ENCODE measurements at regions not wholly inside any gene's neighbourhood (a gene's known extent, or its start where the extent isn't known, plus 50 kb on each side); places are given as distances from the start of the nearest gene placed in this dataset.

DNA sequence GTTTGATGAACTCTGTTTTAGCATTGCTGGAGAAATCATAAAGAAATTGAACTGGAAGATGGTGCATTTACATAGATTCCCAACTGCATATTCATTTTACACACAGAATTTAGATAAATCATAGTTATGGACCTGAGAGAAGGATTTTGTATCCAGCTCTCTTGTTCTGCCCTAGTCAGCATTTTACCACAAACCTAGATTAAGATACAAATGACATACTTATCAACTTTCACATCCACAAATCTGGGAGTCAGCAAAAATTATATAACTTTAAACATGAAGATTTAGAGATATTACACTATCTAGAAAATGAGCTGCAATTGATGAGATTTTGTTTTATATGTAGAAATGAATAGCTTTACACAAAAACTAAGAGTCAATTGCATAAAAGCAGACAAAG is 632.8 kb downstream of the IGSF11 start:
- no peaks in the 10 kb centered on the region for H3K27me3 ChIP-seq
- TF ChIP-seq POLR2A (IDR thresholded peaks at IDR 0.05) (no peak), EP300 (IDR thresholded peaks at IDR 0.05; ENCODE audit: low read depth) (no peak), POLR2AphosphoS5 (IDR thresholded peaks at IDR 0.05) (no peak)
- TF ChIP-seq, protein P1, sequence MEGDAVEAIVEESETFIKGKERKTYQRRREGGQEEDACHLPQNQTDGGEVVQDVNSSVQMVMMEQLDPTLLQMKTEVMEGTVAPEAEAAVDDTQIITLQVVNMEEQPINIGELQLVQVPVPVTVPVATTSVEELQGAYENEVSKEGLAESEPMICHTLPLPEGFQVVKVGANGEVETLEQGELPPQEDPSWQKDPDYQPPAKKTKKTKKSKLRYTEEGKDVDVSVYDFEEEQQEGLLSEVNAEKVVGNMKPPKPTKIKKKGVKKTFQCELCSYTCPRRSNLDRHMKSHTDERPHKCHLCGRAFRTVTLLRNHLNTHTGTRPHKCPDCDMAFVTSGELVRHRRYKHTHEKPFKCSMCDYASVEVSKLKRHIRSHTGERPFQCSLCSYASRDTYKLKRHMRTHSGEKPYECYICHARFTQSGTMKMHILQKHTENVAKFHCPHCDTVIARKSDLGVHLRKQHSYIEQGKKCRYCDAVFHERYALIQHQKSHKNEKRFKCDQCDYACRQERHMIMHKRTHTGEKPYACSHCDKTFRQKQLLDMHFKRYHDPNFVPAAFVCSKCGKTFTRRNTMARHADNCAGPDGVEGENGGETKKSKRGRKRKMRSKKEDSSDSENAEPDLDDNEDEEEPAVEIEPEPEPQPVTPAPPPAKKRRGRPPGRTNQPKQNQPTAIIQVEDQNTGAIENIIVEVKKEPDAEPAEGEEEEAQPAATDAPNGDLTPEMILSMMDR (IDR thresholded peaks at IDR 0.05), result no peak
- intact Hi-C loops (cut with DNase I; ENCODE audit: low total_unique reads) (no loop called here), in situ Hi-C loops (cut with MboI; ENCODE audit: low pct_ligation_motif_present in 1 of 4, low pct_unique_long_range_greater_than_20kb in 1 of 4, low sequenced_read_pairs in 3 of 4) (no loop called here)
- H3K4me3 ChIP-seq, result no peak overlapping the region
- no peaks in the 10 kb centered on the region for H3K9me3 ChIP-seq
- no peak overlapping the region for H3K27ac ChIP-seq
- H3K4me1 ChIP-seq, result no peaks in the 10 kb centered on the region
- no peaks in the 10 kb centered on the region for H3K36me3 ChIP-seq
- DNase-seq, result no peak

DNA sequence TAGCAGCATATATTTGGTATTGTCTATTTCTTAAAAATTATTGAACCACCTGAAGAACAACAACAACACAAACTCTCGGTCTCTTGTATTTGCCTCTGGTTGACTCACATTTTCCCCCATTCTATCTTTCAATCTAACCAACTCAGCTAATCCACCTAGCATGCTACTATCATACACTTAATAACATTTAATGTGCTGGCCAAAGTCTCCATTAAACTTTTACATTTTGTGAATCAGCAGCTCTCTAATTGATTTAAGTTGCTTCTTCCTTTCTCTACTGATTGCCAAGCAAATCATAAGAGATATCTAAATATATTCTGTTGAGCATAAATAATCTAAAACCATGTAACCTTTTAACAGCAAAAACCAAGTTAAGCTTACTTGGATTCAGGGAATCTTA is 631.7 kb downstream of the IGSF11 start:
- H3K4me1 ChIP-seq, result no peaks in the 10 kb centered on the region
- no peak overlapping the region for H3K27ac ChIP-seq
- 79 to 93% methylated on average over 1 of the region's 1 CpG for whole genome bisulfite sequencing, 2 donors (ENCODE audit: low coverage in 1 of 2)
- H3K9me3 ChIP-seq, result no peaks in the 10 kb centered on the region
- H3K4me3 ChIP-seq, result no peak overlapping the region
- H3K36me3 ChIP-seq, result no peaks in the 10 kb centered on the region
- intact Hi-C loops (cut with DNase I; ENCODE audit: low total_unique reads), result no loop called here
- DNase-seq, result no peak
- in situ Hi-C loops (cut with MboI; ENCODE audit: low pct_ligation_motif_present in 1 of 4, low pct_unique_long_range_greater_than_20kb in 1 of 4, low sequenced_read_pairs in 3 of 4), result no loop called here
- no peak for TF ChIP-seq POLR2AphosphoS5 (IDR thresholded peaks at IDR 0.05)
- TF ChIP-seq, protein P1 (IDR thresholded peaks at IDR 0.05), result no peak
- no peak for TF ChIP-seq POLR2A (IDR thresholded peaks at IDR 0.05)
- TF ChIP-seq EP300 (IDR thresholded peaks at IDR 0.05; ENCODE audit: low read depth), result no peak
- no peaks in the 10 kb centered on the region for H3K27me3 ChIP-seq

DNA sequence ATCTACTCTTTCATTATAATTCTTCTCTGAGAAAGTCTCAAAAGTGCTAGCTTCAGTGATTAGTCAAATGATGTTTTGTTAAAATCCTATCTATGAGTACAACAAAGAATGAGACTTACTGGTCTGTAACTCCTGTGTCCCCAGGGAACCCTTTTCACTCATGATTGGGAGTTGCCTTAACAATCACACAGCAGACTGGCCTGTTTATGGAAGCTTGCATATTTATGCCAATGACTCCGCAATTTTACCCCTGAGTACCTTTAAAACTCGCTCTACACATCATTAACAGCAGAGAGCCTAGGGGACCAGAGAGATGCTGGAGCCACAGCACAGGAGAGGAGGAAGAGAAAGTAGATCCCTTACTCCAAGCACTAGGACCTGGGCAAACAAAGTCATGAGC is 628.1 kb downstream of the IGSF11 start:
- H3K27me3 ChIP-seq, result no peaks in the 10 kb centered on the region
- intact Hi-C loops (cut with DNase I; ENCODE audit: low total_unique reads) (no loop called here), in situ Hi-C loops (cut with MboI; ENCODE audit: low pct_ligation_motif_present in 1 of 4, low pct_unique_long_range_greater_than_20kb in 1 of 4, low sequenced_read_pairs in 3 of 4) (no loop called here)
- no peak overlapping the region for H3K27ac ChIP-seq
- H3K4me3 ChIP-seq, result no peak overlapping the region
- H3K4me1 ChIP-seq, result no peaks in the 10 kb centered on the region
- WGBS, 2 donors (ENCODE audit: low coverage in 1 of 2), result 76 to 83% methylated on average over 2 of the region's 2 CpGs
- no peaks in the 10 kb centered on the region for H3K36me3 ChIP-seq
- DNase-seq, result no peak
- no peaks in the 10 kb centered on the region for H3K9me3 ChIP-seq
- no peak for TF ChIP-seq POLR2A (IDR thresholded peaks at IDR 0.05)
- no peak for TF ChIP-seq POLR2AphosphoS5 (IDR thresholded peaks at IDR 0.05)
- TF ChIP-seq, protein P1 (IDR thresholded peaks at IDR 0.05), result no peak
- TF ChIP-seq EP300 (IDR thresholded peaks at IDR 0.05; ENCODE audit: low read depth), result no peak

DNA sequence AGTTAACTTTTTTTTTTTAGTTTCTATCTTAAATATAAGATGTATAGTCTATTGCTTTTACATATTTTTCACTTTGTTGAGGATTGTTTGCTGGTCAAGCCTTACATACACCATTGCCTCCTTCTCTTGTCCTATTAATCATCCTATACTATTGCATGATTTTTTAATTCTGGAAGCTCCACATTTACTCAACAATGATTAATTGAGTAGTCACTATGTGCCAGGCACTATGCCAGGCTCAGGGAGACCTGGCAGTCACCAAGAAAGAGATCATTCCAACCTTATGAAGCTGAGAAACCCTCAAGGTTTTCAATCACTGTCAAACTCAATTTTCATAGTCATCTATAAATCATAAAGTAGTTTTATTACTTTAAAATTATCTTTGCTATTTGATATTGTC is 626.2 kb downstream of the IGSF11 start:
- TF ChIP-seq POLR2A (IDR thresholded peaks at IDR 0.05), result no peak
- TF ChIP-seq, protein P1 (IDR thresholded peaks at IDR 0.05), result no peak
- no peak for TF ChIP-seq EP300 (IDR thresholded peaks at IDR 0.05; ENCODE audit: low read depth)
- TF ChIP-seq POLR2AphosphoS5 (IDR thresholded peaks at IDR 0.05), result no peak
- in situ Hi-C loops (cut with MboI; ENCODE audit: low pct_ligation_motif_present in 1 of 4, low pct_unique_long_range_greater_than_20kb in 1 of 4, low sequenced_read_pairs in 3 of 4), result no loop called here
- no peak overlapping the region for H3K4me3 ChIP-seq

More for the DNA sequence above, 626.2 kb downstream of the IGSF11 start:
- Histone ChIP-seq H3K36me3 (no peaks in the 10 kb centered on the region), H3K4me1 (no peaks in the 10 kb centered on the region), H3K27ac (no peak overlapping the region), H3K9me3 (no peaks in the 10 kb centered on the region), H3K27me3 (no peaks in the 10 kb centered on the region)
- intact Hi-C loops (cut with DNase I; ENCODE audit: low total_unique reads), result no loop called here
- no peak for DNase-seq

Data from transverse colon (tissue), 4 donors.